Endothelial cell of umbilical vein (primary cell): ENCODE measurements at regions not wholly inside any gene's neighbourhood (a gene's known extent, or its start where the extent isn't known, plus 50 kb on each side); places are given as distances from the start of the nearest gene placed in this dataset.

ENCODE experiments used
- EZH2 ChIP-seq: IDR thresholded peaks from 2 replicates; pipeline ENCODE4 v1.6.1; 2012; ENCODE audit warnings: borderline replicate concordance, low read depth, mild to moderate bottlenecking, moderate library complexity, low read length, inconsistent platforms; ENCODE audit not compliant: severe bottlenecking
- GATA2 ChIP-seq: IDR thresholded peaks from 2 replicates; pipeline ENCODE4 v1.7.0; 2011; ENCODE audit warnings: low read depth, mild to moderate bottlenecking, moderate library complexity, mixed read lengths, low read length; ENCODE audit not compliant: insufficient read length, insufficient read depth

- no peak for TF ChIP-seq EZH2
- no peak for TF ChIP-seq GATA2
Measured at GRCh38 chr2:176621350-176621749, 352.1 kb downstream of the MTX2 start.
